ENCODE measurements at regions not wholly inside any gene's neighbourhood (a gene's known extent, or its start where the extent isn't known, plus 50 kb on each side); places are given as distances from the start of the nearest gene placed in this dataset.

DNA sequence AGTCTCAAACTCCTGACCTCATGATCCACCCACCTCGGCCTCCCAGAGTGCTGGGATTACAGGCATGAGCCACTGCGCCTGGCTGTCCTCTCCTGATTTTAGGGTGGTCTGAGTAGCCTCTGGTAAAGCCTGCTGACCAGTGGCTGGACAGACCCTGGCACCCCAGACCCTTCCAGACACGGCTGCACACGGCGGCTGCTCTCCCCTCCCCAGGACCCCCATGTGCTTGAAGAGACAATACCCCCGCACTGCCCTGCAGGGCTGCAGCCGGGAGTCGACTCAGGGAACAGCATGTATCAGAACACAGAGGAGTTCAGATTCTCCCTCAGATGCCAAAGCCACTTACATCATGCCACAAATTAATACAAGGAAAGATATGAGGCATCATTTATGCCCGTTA, 58.3 kb upstream of the CFAP46 start:
- DNase-seq (ENCODE audit: low spot score) = no peak
- Mint-ChIP-seq H3K4me3 (ENCODE audit: unreplicated experiment) (no peak overlapping the region), H3K9me3 (ENCODE audit: low read depth) (no peaks in the 10 kb centered on the region), H3K36me3 (ENCODE audit: low read depth) (no peaks in the 10 kb centered on the region), H3K27ac (ENCODE audit: unreplicated experiment) (no peak overlapping the region), H3K4me1 (ENCODE audit: low read depth) (no peaks in the 10 kb centered on the region), H3K27me3 (ENCODE audit: low read depth) (peaks cover 37% of the 10 kb centered on the region)
- TF ChIP-seq, protein P1, sequence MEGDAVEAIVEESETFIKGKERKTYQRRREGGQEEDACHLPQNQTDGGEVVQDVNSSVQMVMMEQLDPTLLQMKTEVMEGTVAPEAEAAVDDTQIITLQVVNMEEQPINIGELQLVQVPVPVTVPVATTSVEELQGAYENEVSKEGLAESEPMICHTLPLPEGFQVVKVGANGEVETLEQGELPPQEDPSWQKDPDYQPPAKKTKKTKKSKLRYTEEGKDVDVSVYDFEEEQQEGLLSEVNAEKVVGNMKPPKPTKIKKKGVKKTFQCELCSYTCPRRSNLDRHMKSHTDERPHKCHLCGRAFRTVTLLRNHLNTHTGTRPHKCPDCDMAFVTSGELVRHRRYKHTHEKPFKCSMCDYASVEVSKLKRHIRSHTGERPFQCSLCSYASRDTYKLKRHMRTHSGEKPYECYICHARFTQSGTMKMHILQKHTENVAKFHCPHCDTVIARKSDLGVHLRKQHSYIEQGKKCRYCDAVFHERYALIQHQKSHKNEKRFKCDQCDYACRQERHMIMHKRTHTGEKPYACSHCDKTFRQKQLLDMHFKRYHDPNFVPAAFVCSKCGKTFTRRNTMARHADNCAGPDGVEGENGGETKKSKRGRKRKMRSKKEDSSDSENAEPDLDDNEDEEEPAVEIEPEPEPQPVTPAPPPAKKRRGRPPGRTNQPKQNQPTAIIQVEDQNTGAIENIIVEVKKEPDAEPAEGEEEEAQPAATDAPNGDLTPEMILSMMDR (IDR thresholded peaks at IDR 0.05) = no peak

DNA sequence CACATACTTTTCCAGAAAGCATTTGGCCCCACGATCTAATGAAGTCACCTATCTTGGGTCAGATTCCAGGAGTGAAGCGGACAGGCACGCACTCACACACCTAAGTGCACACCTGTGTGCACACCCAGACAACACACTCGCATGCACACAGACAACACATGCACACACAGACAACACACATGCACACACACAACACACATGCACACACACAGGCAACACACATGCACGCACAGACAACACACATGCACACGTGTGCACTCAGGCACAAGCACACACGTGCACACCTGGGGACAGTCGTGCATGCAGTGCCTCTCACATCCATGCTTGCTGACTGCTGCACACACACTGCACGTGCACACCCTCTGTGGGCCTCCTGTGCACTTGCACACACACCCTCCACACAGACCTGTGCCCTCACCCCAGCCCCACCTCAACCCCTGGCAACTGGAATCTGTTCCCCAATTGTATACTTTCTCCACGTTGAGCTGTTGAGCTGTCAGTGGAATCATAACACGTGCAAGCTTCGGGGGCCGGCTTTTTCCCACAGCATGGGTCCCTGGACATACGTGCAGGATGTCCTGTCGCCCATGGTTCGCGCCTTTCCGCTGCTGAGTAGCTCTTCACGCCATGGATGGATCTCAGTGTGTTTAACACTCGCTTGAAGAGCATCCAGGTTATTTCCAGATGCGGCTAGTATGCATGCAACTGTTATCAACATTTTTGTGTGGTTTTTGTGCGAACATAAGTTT, 55.3 kb upstream of the CFAP46 start:
- Mint-ChIP-seq H3K9me3 (ENCODE audit: low read depth) (no peaks in the 10 kb centered on the region), H3K4me1 (ENCODE audit: low read depth) (no peaks in the 10 kb centered on the region), H3K36me3 (ENCODE audit: low read depth) (no peaks in the 10 kb centered on the region), H3K27me3 (ENCODE audit: low read depth) (peaks cover 40% of the 10 kb centered on the region), H3K4me3 (ENCODE audit: unreplicated experiment) (no peak overlapping the region), H3K27ac (ENCODE audit: unreplicated experiment) (no peak overlapping the region)
- no peak for DNase-seq (ENCODE audit: low spot score)
- TF ChIP-seq, protein P1 (IDR thresholded peaks at IDR 0.05) = no peak

DNA sequence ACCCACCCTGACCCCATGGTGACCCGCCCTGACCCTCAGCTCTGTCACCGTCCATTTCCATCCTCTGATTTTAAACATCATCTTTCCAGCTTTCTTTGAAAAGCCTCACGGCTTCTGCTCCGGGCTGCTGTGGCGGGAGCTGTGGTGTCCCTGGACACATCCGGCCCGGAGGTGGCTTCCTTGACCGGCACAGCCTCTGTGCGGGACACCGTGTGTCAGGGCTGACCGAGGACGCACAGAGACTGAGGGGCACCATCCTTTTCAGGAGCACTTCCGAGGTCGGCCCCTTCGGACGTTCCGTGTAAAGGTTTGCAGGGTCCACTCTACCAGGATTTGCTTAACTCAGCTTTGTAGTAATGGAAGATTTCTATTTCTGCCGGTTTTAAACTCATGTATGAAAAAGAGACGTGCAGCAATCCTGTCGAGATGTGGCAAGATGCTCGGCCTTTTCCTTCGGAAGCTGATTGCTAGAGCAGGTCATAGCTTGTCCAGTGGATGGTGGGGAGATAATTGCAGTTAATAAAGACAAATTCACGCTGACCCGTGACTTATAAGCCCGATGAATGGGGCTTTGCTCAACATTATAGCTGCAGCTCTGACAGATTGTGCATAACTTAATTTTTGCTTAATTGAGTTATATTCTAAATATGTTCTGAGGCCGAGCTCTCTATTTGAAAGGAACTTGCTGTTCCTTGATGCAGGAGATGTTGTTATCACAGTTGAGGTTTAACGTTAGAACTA, 54.4 kb upstream of the CFAP46 start:
- DNase-seq (ENCODE audit: low spot score) = no peak
- TF ChIP-seq, protein P1 (IDR thresholded peaks at IDR 0.05) = no peak
- no peaks in the 10 kb centered on the region for H3K4me1 Mint-ChIP-seq (ENCODE audit: low read depth)
- no peak overlapping the region for H3K4me3 Mint-ChIP-seq (ENCODE audit: unreplicated experiment)
- no peaks in the 10 kb centered on the region for H3K36me3 Mint-ChIP-seq (ENCODE audit: low read depth)
- peaks cover 35% of the 10 kb centered on the region for H3K27me3 Mint-ChIP-seq (ENCODE audit: low read depth)
- no peaks in the 10 kb centered on the region for H3K9me3 Mint-ChIP-seq (ENCODE audit: low read depth)
- no peak overlapping the region for H3K27ac Mint-ChIP-seq (ENCODE audit: unreplicated experiment)

GRCh38 chr10:132995909-132996602, 53.7 kb upstream of the CFAP46 start:
- no peak for DNase-seq (ENCODE audit: low spot score)
- H3K27me3 Mint-ChIP-seq (ENCODE audit: low read depth) = peaks cover 28% of the 10 kb centered on the region
- H3K4me1 Mint-ChIP-seq (ENCODE audit: low read depth) = no peaks in the 10 kb centered on the region
- H3K4me3 Mint-ChIP-seq (ENCODE audit: unreplicated experiment) = no peak overlapping the region
- H3K9me3 Mint-ChIP-seq (ENCODE audit: low read depth) = no peaks in the 10 kb centered on the region
- no peaks in the 10 kb centered on the region for H3K36me3 Mint-ChIP-seq (ENCODE audit: low read depth)
- TF ChIP-seq, protein P1 (IDR thresholded peaks at IDR 0.05) = no peak
- H3K27ac Mint-ChIP-seq (ENCODE audit: unreplicated experiment) = no peak overlapping the region

- DNase-seq (ENCODE audit: low spot score) = no peak
- Mint-ChIP-seq H3K27ac (ENCODE audit: unreplicated experiment) (no peak overlapping the region), H3K36me3 (ENCODE audit: low read depth) (no peaks in the 10 kb centered on the region), H3K4me1 (ENCODE audit: low read depth) (no peaks in the 10 kb centered on the region), H3K4me3 (ENCODE audit: unreplicated experiment) (no peak overlapping the region), H3K27me3 (ENCODE audit: low read depth) (peaks cover 33% of the 10 kb centered on the region), H3K9me3 (ENCODE audit: low read depth) (no peaks in the 10 kb centered on the region)
- TF ChIP-seq, protein P1 (IDR thresholded peaks at IDR 0.05) = no peak
Observed at GRCh38 chr10:132994811-132995210, 52.4 kb upstream of the CFAP46 start.
